K562 (cell line): ENCODE measurements at regions not wholly inside any gene's neighbourhood (a gene's known extent, or its start where the extent isn't known, plus 50 kb on each side); places are given as distances from the start of the nearest gene placed in this dataset.

Experiments used
- ATAC-seq: fragments of 200-7000 bp; cut with Tn5 transposase; 3 replicates; pipeline ENCODE4 v1.9.1; 2020; ENCODE audit warnings: moderate library complexity
- BruUV-seq: library from RNA; stranded (reverse); fragments of 400-500 nt; replicated peaks from 2 replicates; lab custom pipeline; 2021; lab: Mats Ljungman, UMichigan
- CTCF ChIA-PET: fragments of 300-600 bp; formaldehyde crosslinking; extraction: SDS; loops from one replicate; lab custom pipeline; 2021; ENCODE audit warnings: low intra/inter-chr PET ratio; lab: Yijun Ruan, JAX
- POLR2A ChIA-PET: fragments of 300-600, 350-650 bp; sonication (Branson Sonifier 250); formaldehyde crosslinking; extraction: SDS; loops from one replicate; lab custom pipeline; 2021; ENCODE audit warnings: antibody characterized with exemption, inconsistent platforms; lab: Yijun Ruan, JAX
- DNase-seq, 4 experiments: peaks; one replicate each; pipeline versions ENCODE4 v3.0.0 to v3.0.0-alpha.2; 2011 to 2018; ENCODE audit warnings: low spot score in 3 of 4, mixed read lengths in 3 of 4; ENCODE audit errors: extremely low read depth in 1 of 4
- FAIRE-seq: peaks from 2 replicates; lab custom pipeline; 2011; peaks lifted over from hg19 to GRCh38; lab: Jason Lieb, UNC
- H2AFZ ChIP-seq: 2 replicates; pipeline ENCODE4 v1.6.0; 2011; ENCODE audit warnings: low read depth, low read length, control low read depth, inconsistent platforms
- H3K27ac ChIP-seq: fragments of 200-600 bp; 3 replicates; pipeline ENCODE4 v1.8.0; 2011; ENCODE audit warnings: low read depth, mild to moderate bottlenecking, control low read depth, inconsistent platforms, low read length, moderate library complexity, mixed read lengths; ENCODE audit errors: extremely low read depth
- H3K27me3 ChIP-seq, 2 experiments: fragments of 300-600 bp in 1 of 2; 2 replicates in 1 of 2; 3 replicates in 1 of 2; pipeline versions ENCODE4 v1.6.0 to v1.8.0; 2011; ENCODE audit warnings: inconsistent platforms in 2 of 2, low read length in 2 of 2, mild to moderate bottlenecking in 1 of 2, mixed read lengths in 1 of 2, moderate library complexity in 1 of 2; ENCODE audit not compliant: control insufficient read depth in 2 of 2, insufficient read depth in 2 of 2
- H3K36me3 ChIP-seq: fragments of 300-600 bp; 3 replicates; pipeline ENCODE4 v1.8.0; 2011; ENCODE audit warnings: mild to moderate bottlenecking, low read length, inconsistent platforms; ENCODE audit not compliant: control insufficient read depth, insufficient read depth
- H3K4me1 ChIP-seq, 2 experiments: fragments of 200-600 bp in 1 of 2; replicated peaks in 1 of 2; 2 replicates in 1 of 2; 3 replicates in 1 of 2; pipeline versions ENCODE4 v1.5.1 to v1.8.0; 2011; ENCODE audit warnings: inconsistent platforms in 2 of 2, low read length in 2 of 2, mild to moderate bottlenecking in 1 of 2, mixed read lengths in 1 of 2, moderate library complexity in 1 of 2; ENCODE audit not compliant: control insufficient read depth in 2 of 2, insufficient read depth in 2 of 2
- H3K4me2 ChIP-seq: 2 replicates; pipeline ENCODE4 v1.6.1; 2011; ENCODE audit warnings: low read length, control low read depth, inconsistent platforms, mixed read lengths; ENCODE audit not compliant: insufficient read depth
- H3K4me3 ChIP-seq: fragments of 200-600 bp; sonication (generic), shearing (Covaris generic); 2 replicates; pipeline ENCODE4 v1.5.1; 2016; ENCODE audit warnings: control low read depth, inconsistent platforms
- H3K79me2 ChIP-seq: fragments of 200-600 bp; 3 replicates; pipeline ENCODE4 v1.8.0; 2011; ENCODE audit warnings: low read length, inconsistent platforms; ENCODE audit not compliant: control insufficient read depth, insufficient read depth
- H3K9ac ChIP-seq, 2 experiments: 2 replicates each; pipeline versions ENCODE4 v1.6.0 to v1.6.1; 2011; ENCODE audit warnings: low read depth in 2 of 2, low read length in 2 of 2, control low read depth in 1 of 2, inconsistent platforms in 1 of 2, mild to moderate bottlenecking in 1 of 2, mixed read lengths in 1 of 2; ENCODE audit not compliant: insufficient read depth in 1 of 2
- H3K9me1 ChIP-seq: one replicate; pipeline ENCODE4 v1.6.0; 2011; ENCODE audit warnings: inconsistent platforms, mild to moderate bottlenecking, low read length, moderate library complexity; ENCODE audit not compliant: control insufficient read depth, insufficient read depth
- H3K9me3 ChIP-seq: replicated peaks from 2 replicates; pipeline ENCODE4 v1.5.1; 2011; ENCODE audit warnings: low read depth, low read length, inconsistent platforms; ENCODE audit not compliant: control insufficient read depth, insufficient read depth
- H4K20me1 ChIP-seq: replicated peaks from 2 replicates; pipeline ENCODE4 v1.6.1; 2011; ENCODE audit warnings: low read length, inconsistent platforms, mixed read lengths; ENCODE audit not compliant: control insufficient read depth, insufficient read depth
- ATF6 ChIP-seq: sonication (generic); formaldehyde crosslinking; IDR thresholded peaks from 2 replicates; pipeline ENCODE4 v1.4.0; 2020; ENCODE audit warnings: mild to moderate bottlenecking, missing genetic modification reagents
- E2F5 ChIP-seq: sonication (generic); formaldehyde crosslinking; IDR thresholded peaks from 2 replicates; pipeline ENCODE4 v1.8.0; 2022; ENCODE audit warnings: mild to moderate bottlenecking, missing genetic modification reagents
- FOXJ2 ChIP-seq: fragments of 200-800 bp; sonication (Bioruptor generic); IDR thresholded peaks from 2 replicates; pipeline ENCODE4 v1.6.1; 2016; ENCODE audit warnings: missing genetic modification characterization, missing compliant biosample characterization
- HNRNPL ChIP-seq: fragments of 200-400 bp; formaldehyde crosslinking; IDR thresholded peaks from 2 replicates; pipeline ENCODE4 v1.6.1; 2017; ENCODE audit warnings: low read depth, mild to moderate bottlenecking, low read length
- MIER1 ChIP-seq: fragments of 450-650 bp; IDR thresholded peaks from 2 replicates; pipeline ENCODE4 v1.6.1; 2016; ENCODE audit warnings: antibody characterized with exemption, mild to moderate bottlenecking, low read depth
- NONO ChIP-seq, 2 experiments: fragments of 200-400 bp in 1 of 2; fragments of 450-650 bp in 1 of 2; formaldehyde crosslinking in 1 of 2; IDR thresholded peaks; 2 replicates each; pipeline ENCODE4 v1.6.1; 2017; ENCODE audit warnings: low read depth in 2 of 2, mild to moderate bottlenecking in 2 of 2, moderate library complexity in 2 of 2, low read length in 1 of 2
- PKNOX1 ChIP-seq: fragments of 450-650 bp; IDR thresholded peaks from 2 replicates; pipeline ENCODE4 v1.6.1; 2016
- RERE ChIP-seq: sonication (generic); formaldehyde crosslinking; IDR thresholded peaks from 2 replicates; pipeline ENCODE4 v1.8.0; 2023; ENCODE audit warnings: missing genetic modification reagents, mild to moderate bottlenecking, borderline replicate concordance
- RHOXF2B ChIP-seq: fragments of 250-450 bp; sonication (Bioruptor Pico); conservative IDR thresholded peaks from 2 replicates; pipeline ENCODE4 v1.5.1; 2021
- SMAD4 ChIP-seq: fragments of 250-450 bp; sonication (Bioruptor Pico); conservative IDR thresholded peaks from 2 replicates; pipeline ENCODE4 v1.8.0; 2021; ENCODE audit warnings: inconsistent platforms, mild to moderate bottlenecking, moderate library complexity
- SNIP1 ChIP-seq: fragments of 450-650 bp; IDR thresholded peaks from 2 replicates; pipeline ENCODE4 v1.7.1; 2017; ENCODE audit warnings: low read depth, mild to moderate bottlenecking
- WGBS: fragments of 100-300 bp; shearing (Covaris generic); methylation state at CpG from one replicate; pipeline ENCODE4 v1.1.6; 2016; ENCODE audit warnings: low coverage, mixed read lengths; ENCODE audit not compliant: insufficient coverage; ENCODE audit errors: missing lambda C conversion rate; 5-methylcytosine and 5-hydroxymethylcytosine counted together
- in situ Hi-C: fragments of 300-500 bp; cut with MboI; formaldehyde crosslinking; loops from 4 replicates; pipeline ENCODE4 v1.15.0; 2018; ENCODE audit warnings: inconsistent platforms, mixed read lengths
- intact Hi-C: fragments of 100-400 bp; cut with micrococcal nuclease; formaldehyde crosslinking; loops from 2 replicates; pipeline ENCODE4 v1.14.2; 2022

GRCh38 chr4:14504162-14504561 is 498.1 kb upstream of the CPEB2 start (continued):
- TF ChIP-seq PKNOX1 = no peak
- no peak for TF ChIP-seq RERE
- no peak for TF ChIP-seq SMAD4 (CRISPR knock-in tag)
- TF ChIP-seq, all 486 proteins: peak for 0

GRCh38 chr4:14513471-14513870 is 488.8 kb upstream of the CPEB2 start:
- Histone ChIP-seq H3K79me2 (no peaks in the 10 kb centered on the region), H2AFZ (no peak overlapping the region), H3K27ac (no peak overlapping the region), H4K20me1 (no peaks in the 10 kb centered on the region), H3K27me3 (no peaks in the 10 kb centered on the region), H3K4me1 (no peaks in the 10 kb centered on the region), H3K9me1 (no peaks in the 10 kb centered on the region), H3K36me3 (no peaks in the 10 kb centered on the region), H3K4me2 (no peak overlapping the region), H3K4me3 (no peak overlapping the region), H3K9ac (no peak overlapping the region), H3K9me3 (no peaks in the 10 kb centered on the region)
- ChIA-PET CTCF (no interaction called here), POLR2A (no interaction called here)
- no peak for DNase-seq
- intact Hi-C loops (no loop called here), in situ Hi-C loops (no loop called here)
- FAIRE-seq = no peak
- no peak for ATAC-seq
- 0% methylated on average over 4 of the region's 4 CpGs for WGBS
- BruUV-seq = no TSS peak
- no peak for TF ChIP-seq SNIP1
- no peak for TF ChIP-seq E2F5 (CRISPR knock-in tag)
- no peak for TF ChIP-seq FOXJ2
- TF ChIP-seq HNRNPL = no peak
- no peak for TF ChIP-seq ATF6
- TF ChIP-seq NONO (IDR thresholded peaks at IDR 0.05; ENCODE audit: low read depth in 2 of 2, low read length in 1 of 2) = no peak
- no peak for TF ChIP-seq MIER1
- no peak for TF ChIP-seq RHOXF2B (CRISPR knock-in tag)
